A673 (cell line): ENCODE measurements at regions not wholly inside any gene's neighbourhood (a gene's known extent, or its start where the extent isn't known, plus 50 kb on each side); places are given as distances from the start of the nearest gene placed in this dataset.

Experiments
- BruUV-seq: library from RNA; stranded (reverse); fragments of 400-500 nt; replicated peaks from 2 replicates; lab custom pipeline; 2021; lab: Mats Ljungman, UMichigan
- CTCF ChIA-PET: fragments of 300-600 bp; sonication (Branson Sonifier 250); formaldehyde crosslinking; loops from one replicate; lab custom pipeline; 2022; ENCODE audit warnings: antibody characterized with exemption; lab: Charles Lee
- POLR2A ChIA-PET: fragments of 300-600 bp; sonication (Branson Sonifier 250); formaldehyde crosslinking; loops from one replicate; lab custom pipeline; 2022; ENCODE audit warnings: antibody characterized with exemption; ENCODE audit not compliant: low non-redundant PET; lab: Charles Lee
- DNase-seq: peaks from one replicate; pipeline ENCODE4 v3.0.0-alpha.2; 2015; ENCODE audit warnings: low spot score
- H3K27ac ChIP-seq: fragments of 200-600 bp; sonication (generic); 2 replicates; pipeline ENCODE4 v1.5.1; 2016; ENCODE audit warnings: mixed run types, low read depth, mild to moderate bottlenecking, mixed read lengths, antibody characterized with exemption, low read length; ENCODE audit not compliant: poor library complexity, severe bottlenecking
- H3K27me3 ChIP-seq: fragments of 200-600 bp; sonication (generic); replicated peaks from 2 replicates; pipeline ENCODE4 v1.6.1; 2017; ENCODE audit warnings: mixed run types, low read depth, mild to moderate bottlenecking, mixed read lengths, antibody characterized with exemption, low read length; ENCODE audit not compliant: insufficient read depth, poor library complexity
- H3K36me3 ChIP-seq: fragments of 200-600 bp; sonication (generic); 2 replicates; pipeline ENCODE4 v1.6.1; 2016; ENCODE audit warnings: mixed run types, mild to moderate bottlenecking, mixed read lengths, antibody characterized with exemption, low read length; ENCODE audit not compliant: insufficient read depth, poor library complexity, severe bottlenecking
- H3K4me1 ChIP-seq: fragments of 200-600 bp; sonication (generic); 2 replicates; pipeline ENCODE4 v1.6.1; 2017; ENCODE audit warnings: mixed run types, mild to moderate bottlenecking, mixed read lengths, antibody characterized with exemption, low read length; ENCODE audit not compliant: insufficient read depth, poor library complexity, severe bottlenecking
- H3K4me3 ChIP-seq: fragments of 200-600 bp; sonication (generic); 2 replicates; pipeline ENCODE4 v1.5.1; 2016; ENCODE audit warnings: low read depth, mixed run types, mild to moderate bottlenecking, mixed read lengths, low read length; ENCODE audit not compliant: poor library complexity, severe bottlenecking
- H3K9me3 ChIP-seq: fragments of 200-600 bp; sonication (generic); 2 replicates; pipeline ENCODE4 v1.6.1; 2016; ENCODE audit warnings: mixed run types, low read depth, mild to moderate bottlenecking, mixed read lengths, antibody characterized with exemption, low read length; ENCODE audit not compliant: poor library complexity, severe bottlenecking
- EZH2 ChIP-seq: fragments of 200-600 bp; sonication (generic); IDR thresholded peaks from 2 replicates; pipeline ENCODE4 v1.6.1; 2017; ENCODE audit warnings: borderline replicate concordance, low read depth, mild to moderate bottlenecking, mixed read lengths, antibody characterized with exemption, low read length; ENCODE audit not compliant: poor library complexity, severe bottlenecking
- intact Hi-C: fragments of 100-400 bp; cut with micrococcal nuclease; formaldehyde crosslinking; loops from one replicate; pipeline ENCODE4 v1.10.0; 2022; ENCODE audit not compliant: unreplicated experiment
- TF ChIP-seq, protein P1 (sequence below): fragments of 300-800, 200-600 bp; sonication (generic); conservative IDR thresholded peaks from 2 replicates; pipeline ENCODE4 v1.5.1; 2017; ENCODE audit warnings: low read depth, mild to moderate bottlenecking, antibody characterized with exemption, low read length, moderate library complexity, mixed read lengths

GRCh38 chr9:30484690-30485089 lies 1899.8 kb upstream of the ACO1 start:
- no peak overlapping the region for H3K27ac ChIP-seq
- no peaks in the 10 kb centered on the region for H3K9me3 ChIP-seq
- no peak overlapping the region for H3K4me3 ChIP-seq
- TF ChIP-seq, protein P1, sequence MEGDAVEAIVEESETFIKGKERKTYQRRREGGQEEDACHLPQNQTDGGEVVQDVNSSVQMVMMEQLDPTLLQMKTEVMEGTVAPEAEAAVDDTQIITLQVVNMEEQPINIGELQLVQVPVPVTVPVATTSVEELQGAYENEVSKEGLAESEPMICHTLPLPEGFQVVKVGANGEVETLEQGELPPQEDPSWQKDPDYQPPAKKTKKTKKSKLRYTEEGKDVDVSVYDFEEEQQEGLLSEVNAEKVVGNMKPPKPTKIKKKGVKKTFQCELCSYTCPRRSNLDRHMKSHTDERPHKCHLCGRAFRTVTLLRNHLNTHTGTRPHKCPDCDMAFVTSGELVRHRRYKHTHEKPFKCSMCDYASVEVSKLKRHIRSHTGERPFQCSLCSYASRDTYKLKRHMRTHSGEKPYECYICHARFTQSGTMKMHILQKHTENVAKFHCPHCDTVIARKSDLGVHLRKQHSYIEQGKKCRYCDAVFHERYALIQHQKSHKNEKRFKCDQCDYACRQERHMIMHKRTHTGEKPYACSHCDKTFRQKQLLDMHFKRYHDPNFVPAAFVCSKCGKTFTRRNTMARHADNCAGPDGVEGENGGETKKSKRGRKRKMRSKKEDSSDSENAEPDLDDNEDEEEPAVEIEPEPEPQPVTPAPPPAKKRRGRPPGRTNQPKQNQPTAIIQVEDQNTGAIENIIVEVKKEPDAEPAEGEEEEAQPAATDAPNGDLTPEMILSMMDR, result no peak
- TF ChIP-seq EZH2, result no peak
- BruUV-seq, result no TSS peak
- H3K36me3 ChIP-seq, result no peaks in the 10 kb centered on the region
- H3K27me3 ChIP-seq, result no peaks in the 10 kb centered on the region
- no peaks in the 10 kb centered on the region for H3K4me1 ChIP-seq
- no peak for DNase-seq
- ChIA-PET CTCF (no interaction called here), POLR2A (no interaction called here)
- intact Hi-C loops, result no loop called here

- TF ChIP-seq, protein P1, result no peak
- TF ChIP-seq EZH2, result no peak
- H3K36me3 ChIP-seq, result no peaks in the 10 kb centered on the region
- H3K4me3 ChIP-seq, result no peak overlapping the region
- CTCF ChIA-PET, result no interaction called here
- no peak for DNase-seq
- no peaks in the 10 kb centered on the region for H3K9me3 ChIP-seq
- no TSS peak for BruUV-seq
- POLR2A ChIA-PET, result no interaction called here
- no peaks in the 10 kb centered on the region for H3K4me1 ChIP-seq
- H3K27ac ChIP-seq, result no peak overlapping the region
- intact Hi-C loops, result no loop called here
- no peaks in the 10 kb centered on the region for H3K27me3 ChIP-seq
Measured at GRCh38 chr9:30504502-30504905, 1879.9 kb upstream of the ACO1 start.

- intact Hi-C loops, result no loop called here
- H3K36me3 ChIP-seq, result no peaks in the 10 kb centered on the region
- H3K4me3 ChIP-seq, result no peak overlapping the region
- DNase-seq, result no peak
- no peaks in the 10 kb centered on the region for H3K9me3 ChIP-seq
- no TSS peak for BruUV-seq
- no peaks in the 10 kb centered on the region for H3K4me1 ChIP-seq
- no peak for TF ChIP-seq EZH2
- TF ChIP-seq, protein P1, result no peak
- CTCF ChIA-PET, result no interaction called here
- no peaks in the 10 kb centered on the region for H3K27me3 ChIP-seq
- no peak overlapping the region for H3K27ac ChIP-seq
- POLR2A ChIA-PET, result no interaction called here
Measured at GRCh38 chr9:30505311-30505710, 1879.1 kb upstream of the ACO1 start.
